HL-60 (cell line): ENCODE measurements at regions not wholly inside any gene's neighbourhood (a gene's known extent, or its start where the extent isn't known, plus 50 kb on each side); places are given as distances from the start of the nearest gene placed in this dataset.
"Not testable (repeated sequence)": the region's sequence is repeated elsewhere in the genome, so short reads cannot be mapped to it uniquely, and the experiment has no call there.

Experiments used
- DNase-seq, 2 experiments: peaks; one replicate each; pipeline ENCODE4 v3.0.0-alpha.2; 2010 to 2020; ENCODE audit warnings: low read depth in 1 of 2, low spot score in 1 of 2
- H3K27ac ChIP-seq: fragments of 250-450 bp; sonication (Bioruptor Pico); replicated peaks from 2 replicates; pipeline ENCODE4 v1.5.1; 2020; ENCODE audit warnings: mild to moderate bottlenecking, moderate library complexity
- H3K27me3 ChIP-seq: fragments of 250-450 bp; sonication (Bioruptor Pico); 2 replicates; pipeline ENCODE4 v1.5.1; 2021; ENCODE audit warnings: mild to moderate bottlenecking, moderate library complexity; ENCODE audit not compliant: insufficient read depth, poor library complexity, severe bottlenecking
- H3K4me3 ChIP-seq: replicated peaks from 2 replicates; pipeline ENCODE4 v1.5.1; 2011; ENCODE audit warnings: mild to moderate bottlenecking, control low read depth, low read length; ENCODE audit not compliant: insufficient read depth
- CTCF ChIP-seq: IDR thresholded peaks from one replicate; pipeline ENCODE4 v1.5.1; 2011; ENCODE audit warnings: low read length, control low read depth, inconsistent platforms; ENCODE audit not compliant: insufficient read depth
- GABPA ChIP-seq: IDR thresholded peaks from 2 replicates; pipeline ENCODE4 v1.6.1; 2012; ENCODE audit warnings: low read depth
- POLR2AphosphoS5 ChIP-seq: IDR thresholded peaks from 2 replicates; pipeline ENCODE4 v1.6.1; 2012; ENCODE audit warnings: low read depth
- REST ChIP-seq: IDR thresholded peaks from 2 replicates; pipeline ENCODE4 v1.6.1; 2012; ENCODE audit warnings: low read depth; ENCODE audit not compliant: insufficient replicate concordance
- SPI1 ChIP-seq: IDR thresholded peaks from 2 replicates; pipeline ENCODE4 v1.6.1; 2012; ENCODE audit warnings: low read depth, mild to moderate bottlenecking, borderline replicate concordance

GRCh38 chr4:104279744-104280143 is 214.9 kb downstream of the CXXC4 start:
- no peak for DNase-seq
- Histone ChIP-seq H3K27me3 (no peaks in the 10 kb centered on the region), H3K27ac (no peak overlapping the region), H3K4me3 (no peak overlapping the region)
- TF ChIP-seq CTCF (no peak), SPI1 (no peak), POLR2AphosphoS5 (no peak), REST (no peak), GABPA (no peak)

GRCh38 chr4:104272966-104273365 is 221.7 kb downstream of the CXXC4 start:
- Histone ChIP-seq H3K4me3 (no peak overlapping the region), H3K27me3 (no peaks in the 10 kb centered on the region), H3K27ac (no peak overlapping the region)
- no peak for DNase-seq
- TF ChIP-seq CTCF (no peak), REST (no peak), GABPA (no peak), POLR2AphosphoS5 (no peak), SPI1 (no peak)

GRCh38 chr4:104269603-104270002 is 225.1 kb downstream of the CXXC4 start:
- not testable (repeated sequence) for H3K27ac ChIP-seq, DNase-seq, H3K27me3 ChIP-seq, H3K4me3 ChIP-seq

- Histone ChIP-seq H3K27me3 (no peaks in the 10 kb centered on the region), H3K27ac (no peak overlapping the region), H3K4me3 (no peak overlapping the region)
- no peak for DNase-seq
- TF ChIP-seq REST = no peak
- no peak for TF ChIP-seq SPI1
- TF ChIP-seq POLR2AphosphoS5 = no peak
- no peak for TF ChIP-seq CTCF
- TF ChIP-seq GABPA = no peak
Measured at GRCh38 chr4:104263100-104263499, 231.6 kb downstream of the CXXC4 start.
